NCI-H446 (cell line): ENCODE measurements at regions not wholly inside any gene's neighbourhood (a gene's known extent, or its start where the extent isn't known, plus 50 kb on each side); places are given as distances from the start of the nearest gene placed in this dataset.
"Not testable (repeated sequence)": the region's sequence is repeated elsewhere in the genome, so short reads cannot be mapped to it uniquely, and the experiment has no call there.

ENCODE experiments used
- DNase-seq, 2 experiments: peaks; one replicate each; lab custom pipeline; 2025; lab: John Stamatoyannopoulos, UW

DNA sequence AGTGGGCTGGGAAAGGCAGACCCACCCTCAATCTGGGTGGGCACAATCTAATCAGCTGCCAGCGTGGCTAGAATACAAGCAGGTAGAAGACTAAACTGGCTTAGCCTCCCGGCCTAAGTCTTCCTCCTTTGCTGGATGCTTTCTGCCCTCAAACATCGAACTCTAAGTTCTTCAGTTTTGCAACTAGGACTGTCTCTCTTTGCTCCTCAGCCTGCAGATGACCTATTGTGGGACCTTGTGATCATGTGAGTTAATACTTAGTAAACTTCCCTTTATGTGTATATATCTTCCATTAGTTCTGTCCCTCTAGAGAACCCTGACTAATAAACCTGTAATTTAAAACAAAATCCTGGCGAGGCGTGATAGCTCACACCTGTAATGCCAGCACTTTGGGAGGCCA lies 51.8 kb upstream of the SLC39A8 start:
- not testable (repeated sequence) for DNase-seq

DNA sequence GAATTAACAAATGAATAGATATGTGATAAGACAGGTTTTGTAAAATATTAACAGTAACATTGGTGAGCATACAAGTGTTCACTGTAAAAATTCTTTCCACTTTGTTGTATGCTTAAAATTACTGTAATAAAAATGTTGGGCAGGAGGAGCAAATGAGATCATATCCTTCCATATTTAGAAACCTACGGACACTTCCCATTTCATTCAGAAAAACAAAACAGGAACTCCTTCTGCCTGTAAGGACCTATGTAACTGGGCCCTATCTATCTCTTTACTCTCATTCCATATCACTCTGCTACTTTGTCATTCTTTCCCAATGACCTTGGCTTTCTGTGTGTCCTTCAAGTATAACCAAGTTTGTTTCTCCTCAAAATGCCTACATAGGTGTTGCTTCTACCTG lies 53.7 kb upstream of the SLC39A8 start:
- no peak for DNase-seq

DNA sequence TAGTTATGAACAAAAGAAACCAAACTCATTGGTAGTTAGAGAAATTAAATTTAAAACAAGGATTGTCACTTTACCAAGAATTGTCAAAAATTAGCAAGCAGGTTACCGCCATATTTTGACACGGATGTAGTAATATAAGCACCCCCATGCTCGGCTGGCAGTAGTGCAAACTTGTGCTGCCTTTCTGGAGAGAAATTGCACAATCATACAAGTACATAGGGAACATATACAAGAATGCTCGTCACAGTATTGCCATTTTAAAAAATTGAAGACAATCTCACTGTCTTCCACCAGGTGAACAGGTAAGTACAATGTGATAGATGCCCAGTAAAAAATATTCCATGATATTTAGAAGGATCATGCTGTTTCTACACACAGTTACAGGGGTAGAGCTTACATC lies 55.6 kb upstream of the SLC39A8 start:
- DNase-seq, result no peak

DNA sequence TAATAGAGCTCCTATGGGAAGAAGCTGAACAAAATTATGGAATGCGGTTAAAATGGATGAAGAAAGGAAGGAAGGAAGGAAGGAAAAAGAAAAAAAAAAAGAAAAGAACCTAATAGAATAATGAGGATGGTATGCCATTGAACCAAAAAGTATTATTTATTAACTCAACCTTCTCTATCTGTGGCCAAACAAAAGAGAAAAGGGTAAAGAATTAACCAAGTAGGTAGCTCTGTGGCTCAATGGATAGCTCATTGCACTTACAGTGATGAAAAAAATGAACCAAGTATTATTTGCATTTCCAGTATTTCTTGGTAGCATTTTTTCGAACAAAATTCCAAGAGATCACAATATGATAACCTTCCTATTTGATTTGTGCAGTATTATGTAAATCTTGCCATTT lies 56.9 kb upstream of the SLC39A8 start:
- DNase-seq, result no peak

DNA sequence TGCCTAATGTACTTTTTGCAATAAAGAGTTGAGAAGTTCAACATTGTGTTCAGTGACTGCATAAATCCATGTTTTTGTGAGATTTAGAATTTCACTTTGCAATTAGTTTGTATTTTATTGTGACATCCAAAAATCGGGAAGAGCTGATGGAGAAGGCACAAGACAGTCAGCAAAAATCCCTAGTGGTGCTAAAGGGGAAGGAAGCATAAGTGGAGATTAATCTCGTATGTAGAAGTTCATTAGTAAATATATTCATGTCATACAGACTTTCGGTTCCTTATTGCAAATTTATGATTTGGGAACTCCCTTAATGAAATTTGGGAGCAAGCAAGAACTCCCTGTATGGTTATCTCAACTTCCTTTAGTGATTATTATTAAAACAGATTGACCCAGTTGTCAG lies 57.8 kb upstream of the SLC39A8 start:
- no peak for DNase-seq

DNA sequence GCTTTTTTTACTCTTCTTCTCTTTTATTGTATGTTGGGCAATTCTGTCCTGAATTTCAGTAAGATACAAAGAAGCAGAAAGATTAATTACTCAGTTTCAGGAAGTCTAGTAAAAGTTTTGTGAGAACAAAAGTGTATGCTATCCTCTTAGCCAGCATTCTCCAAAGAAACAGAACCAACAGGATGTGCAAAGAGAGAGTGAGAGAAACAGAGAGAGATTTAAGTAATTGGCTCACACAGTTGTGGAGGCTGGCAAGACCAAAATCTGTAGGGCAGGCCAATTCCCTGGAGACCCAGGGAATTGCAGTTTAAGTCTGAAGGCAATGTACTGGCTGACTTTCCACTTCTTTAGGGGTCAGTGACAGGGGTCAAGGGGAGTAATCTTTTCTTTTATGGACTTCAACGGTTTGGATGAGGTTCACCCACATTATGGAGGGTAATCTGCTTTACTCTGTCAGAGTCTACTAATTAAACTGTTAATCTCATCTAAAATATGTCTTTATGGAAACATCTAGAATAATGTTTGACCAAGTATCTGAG lies 59.2 kb upstream of the SLC39A8 start:
- peak in 1 of 2 experiments; percentile 12 for DNase-seq

DNA sequence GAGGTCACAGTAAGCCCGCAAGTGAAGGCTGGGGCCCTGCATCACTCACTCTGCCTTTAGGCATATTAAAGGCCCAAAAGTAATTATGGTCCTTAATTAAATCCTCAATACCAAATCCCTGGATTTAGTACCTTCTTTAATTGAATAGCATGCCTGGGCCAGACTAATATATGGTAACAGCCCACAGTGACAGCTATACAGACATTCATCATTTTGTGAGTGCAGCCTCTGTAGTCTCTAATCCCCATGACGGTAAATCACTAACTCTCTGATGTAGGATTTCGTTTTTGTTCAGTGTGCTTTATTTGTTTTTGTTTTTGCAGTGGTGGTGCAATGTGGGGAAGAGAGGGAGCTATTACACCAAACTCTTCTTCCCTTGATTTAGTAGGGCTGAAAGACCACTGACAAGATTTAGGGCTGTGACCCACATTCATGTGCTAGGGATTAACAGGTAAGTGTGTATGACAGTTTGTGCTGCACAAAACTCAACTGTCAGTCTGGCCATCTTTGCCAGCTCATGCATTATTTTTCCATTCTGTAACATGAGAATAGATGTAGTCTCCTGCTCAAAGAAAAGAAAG lies 60.6 kb upstream of the SLC39A8 start:
- no peak for DNase-seq

DNA sequence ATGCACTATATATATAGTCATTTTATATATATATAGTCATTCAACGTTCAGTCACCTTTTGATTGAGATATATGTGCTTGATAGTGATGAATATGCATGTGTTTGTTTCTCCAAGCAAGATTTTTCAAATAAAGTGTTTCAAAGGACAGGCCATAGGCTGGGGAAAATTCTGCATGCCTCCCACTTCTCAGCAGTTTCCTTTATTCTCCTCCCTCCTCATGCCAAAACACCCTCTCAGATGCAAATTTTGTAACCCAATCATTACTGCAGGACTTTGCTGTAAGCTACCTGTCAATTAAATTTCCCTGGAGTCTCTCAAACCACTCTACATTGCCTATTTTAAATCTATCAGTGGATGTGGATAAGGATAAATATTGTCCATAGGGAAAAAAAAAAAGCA lies 65.6 kb upstream of the SLC39A8 start:
- not testable (repeated sequence) for DNase-seq

DNA sequence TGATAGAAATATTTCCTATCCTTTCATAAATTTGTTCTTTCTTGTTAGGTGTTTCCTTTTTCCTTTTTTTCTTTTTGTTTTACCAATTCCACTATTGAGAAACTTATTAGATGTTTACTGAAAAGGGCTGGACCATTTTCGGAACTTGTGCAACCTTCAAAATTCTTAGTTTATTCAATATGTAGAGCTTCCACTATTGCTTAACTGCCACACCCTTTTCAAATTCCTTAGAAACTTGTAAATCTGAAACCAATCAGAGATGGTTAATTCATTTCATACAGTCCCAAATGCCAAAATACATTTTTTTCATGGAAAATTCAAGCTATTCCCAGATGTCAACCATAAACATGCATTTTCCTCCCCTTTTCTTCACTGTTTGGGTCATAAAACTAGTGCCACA lies 66.1 kb upstream of the SLC39A8 start:
- DNase-seq, result no peak

DNA sequence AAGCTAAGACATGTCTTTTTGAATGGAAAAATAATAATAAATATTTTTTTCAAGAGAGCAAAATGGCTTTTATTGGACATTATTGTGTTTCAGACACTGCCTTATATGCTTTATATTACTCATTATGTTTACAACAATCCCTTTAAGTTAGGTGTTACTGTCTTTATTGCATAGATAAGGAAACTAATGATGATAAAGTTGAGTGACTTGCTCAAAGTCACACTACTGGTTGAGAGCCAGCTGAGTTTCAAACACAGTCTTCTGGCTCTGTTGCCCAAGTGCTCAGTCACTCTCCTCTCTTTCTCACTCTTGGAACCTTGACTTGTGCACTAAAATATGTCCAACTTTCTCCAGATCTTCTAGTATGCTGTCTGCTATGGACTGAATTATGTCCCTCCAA lies 71.5 kb upstream of the SLC39A8 start:
- no peak for DNase-seq

DNA sequence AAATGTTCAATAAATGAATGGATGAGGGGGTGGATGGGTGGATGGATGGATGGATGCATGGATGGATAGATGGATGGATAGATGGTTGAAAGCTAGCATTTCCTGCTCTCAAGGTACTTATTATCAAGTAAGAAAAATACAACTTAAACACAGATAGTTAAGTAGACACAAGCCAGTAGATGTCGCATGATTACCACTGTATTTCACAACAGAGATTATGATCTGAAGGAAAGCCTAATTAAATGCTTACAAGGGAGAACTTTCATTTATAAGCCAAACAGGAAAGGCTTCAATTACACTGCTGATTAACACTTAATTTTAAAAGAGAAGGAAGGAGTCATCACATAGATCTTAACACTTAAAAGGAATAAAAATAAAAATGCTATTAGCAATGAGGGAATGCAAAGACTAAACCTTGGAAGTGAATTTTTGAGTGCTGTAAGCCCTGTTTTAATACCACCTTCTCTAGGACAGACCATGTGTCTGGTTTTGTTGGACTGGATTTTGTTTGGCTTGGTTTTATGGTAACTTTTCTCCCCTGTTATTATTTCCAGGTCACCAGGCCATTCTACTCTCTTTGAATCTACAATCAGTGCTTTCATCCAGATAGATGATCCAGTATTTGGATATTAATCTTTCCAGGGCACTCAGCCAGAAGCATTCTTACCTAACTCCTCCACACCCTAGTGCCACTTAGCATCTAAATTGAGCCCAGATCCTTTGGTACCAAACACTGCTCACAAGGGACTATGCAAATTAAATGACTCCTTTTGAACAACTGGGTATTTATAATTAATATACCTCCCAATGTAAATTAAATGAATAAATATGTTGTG lies 75.5 kb upstream of the SLC39A8 start:
- DNase-seq, result no peak

DNA sequence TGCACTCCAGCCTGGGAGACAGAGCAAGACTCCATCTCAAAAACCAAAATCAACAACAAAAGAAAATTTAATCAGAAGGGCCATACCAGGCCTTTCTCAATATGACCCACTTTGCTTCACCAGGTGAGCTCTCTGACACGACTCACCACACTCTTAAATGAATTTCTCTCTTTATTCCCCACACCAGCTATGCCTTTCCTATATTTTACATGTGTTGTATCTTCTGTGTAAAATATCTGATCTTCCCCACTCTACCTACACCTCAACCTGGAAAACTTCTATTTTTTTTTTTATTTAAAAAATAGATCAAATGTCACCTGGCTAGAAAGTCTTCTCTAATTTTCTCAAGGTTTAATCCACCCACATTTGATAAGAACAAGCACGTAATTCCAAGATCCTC lies 77.6 kb upstream of the SLC39A8 start:
- DNase-seq, result no peak

DNA sequence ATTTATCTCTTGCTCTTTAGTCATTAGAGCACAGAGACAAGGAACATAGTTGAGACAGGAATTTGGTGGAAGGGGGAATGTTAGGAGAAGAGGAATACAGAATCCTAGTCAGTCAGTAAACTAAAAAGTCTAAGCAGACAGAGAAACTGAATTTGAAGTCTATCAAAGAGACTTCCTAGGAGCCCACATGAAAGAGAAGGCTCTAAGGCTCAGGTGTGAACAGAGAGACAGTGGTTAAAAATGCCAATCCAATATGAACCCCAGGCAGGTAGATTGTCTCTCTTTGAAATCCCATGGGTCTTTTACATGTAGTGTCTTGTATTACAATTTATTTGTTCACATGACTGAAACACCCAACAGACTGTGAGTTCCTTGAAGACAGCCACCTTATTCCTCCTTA lies 77.8 kb upstream of the NFKB1 start:
- no peak for DNase-seq

DNA sequence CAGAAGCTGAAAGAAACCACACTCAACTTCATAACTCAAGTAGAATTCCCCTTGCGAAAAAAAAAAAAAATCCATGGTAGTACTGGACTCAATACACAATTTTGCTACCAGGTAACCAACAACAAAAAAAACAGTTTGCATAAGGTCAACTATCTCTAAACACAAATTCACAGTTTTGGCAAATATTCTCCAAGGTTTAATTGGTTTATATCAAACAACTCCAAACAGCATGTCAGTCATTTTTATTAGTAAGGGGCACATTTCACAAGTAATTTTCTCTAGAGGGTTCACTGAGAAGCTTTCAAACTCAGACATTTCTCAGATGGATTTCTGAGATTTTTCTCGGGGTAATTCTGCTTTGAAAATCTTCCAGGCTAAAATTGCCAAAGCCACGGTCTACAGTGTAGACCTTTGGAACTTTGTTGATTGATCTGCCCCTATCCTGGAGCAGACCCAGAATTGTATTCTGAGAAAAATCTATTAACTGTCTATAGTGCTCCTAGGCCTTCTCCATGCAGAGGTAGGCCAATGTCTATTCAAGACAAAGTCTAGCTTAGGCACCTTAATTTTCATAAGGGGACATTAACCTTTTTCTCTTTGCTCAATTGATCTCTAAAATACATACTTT lies 73.7 kb upstream of the NFKB1 start:
- no peak for DNase-seq

DNA sequence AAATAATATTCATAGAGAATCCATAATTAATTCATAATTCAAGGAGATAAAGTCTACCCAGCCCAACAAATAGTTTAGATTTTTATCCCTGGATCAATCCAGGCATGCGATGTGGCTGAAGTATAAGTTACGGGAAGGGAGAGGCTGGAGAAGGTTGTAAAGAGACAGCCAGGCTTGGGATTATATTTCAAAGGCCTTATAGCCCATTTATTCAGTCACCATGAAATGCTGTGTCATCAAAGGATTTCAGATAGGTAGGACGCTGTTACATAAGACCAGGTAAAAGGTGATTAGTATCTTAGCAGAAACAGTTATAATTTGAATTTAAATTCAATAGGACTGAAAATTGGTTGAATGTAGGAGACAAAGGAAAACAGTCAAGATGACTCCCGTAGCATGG lies 73.0 kb upstream of the NFKB1 start:
- DNase-seq, result no peak

DNA sequence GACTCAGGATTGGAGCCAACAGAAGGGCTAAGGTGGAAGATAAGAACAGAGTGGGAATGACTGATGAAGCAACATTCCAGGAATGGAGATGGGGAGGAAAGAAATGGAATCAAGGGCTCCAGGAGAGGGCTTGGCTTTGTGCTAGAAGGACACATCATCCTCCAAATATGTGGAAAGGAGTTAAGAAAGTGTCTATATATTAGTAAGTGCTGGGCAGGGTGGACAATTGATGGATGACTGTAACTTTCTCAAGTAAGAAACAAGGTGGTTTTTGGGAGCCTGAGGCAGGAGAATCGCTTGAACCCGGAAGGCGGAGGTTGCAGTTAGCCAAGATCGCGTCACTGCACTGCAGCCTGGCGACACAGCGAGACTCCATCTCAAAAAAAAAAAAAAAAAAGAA lies 71.6 kb upstream of the NFKB1 start:
- DNase-seq, result peak in 1 of 2 experiments; percentile 4

DNA sequence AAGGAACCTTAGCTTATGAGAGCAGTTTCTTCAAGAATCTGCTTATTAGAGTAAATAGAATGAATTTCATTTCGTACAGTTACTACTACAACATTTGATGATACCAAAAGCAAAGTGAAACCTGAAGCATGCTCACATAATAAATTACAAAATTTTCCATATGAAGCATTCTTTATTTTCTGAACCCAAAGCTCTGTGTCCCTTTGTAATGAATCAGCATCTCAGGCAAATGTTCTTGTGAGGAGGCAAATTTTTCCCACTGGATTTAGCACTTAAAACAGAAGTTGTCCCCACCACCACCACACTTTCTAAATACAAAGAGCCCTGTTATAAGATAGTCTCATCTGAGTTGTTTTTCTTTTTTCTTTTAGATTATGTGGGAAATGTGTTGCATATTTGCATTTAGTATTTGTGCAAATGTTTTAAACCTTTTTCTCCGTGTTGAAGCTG lies 70.7 kb upstream of the NFKB1 start:
- DNase-seq, result peak in 1 of 2 experiments; percentile 26

DNA sequence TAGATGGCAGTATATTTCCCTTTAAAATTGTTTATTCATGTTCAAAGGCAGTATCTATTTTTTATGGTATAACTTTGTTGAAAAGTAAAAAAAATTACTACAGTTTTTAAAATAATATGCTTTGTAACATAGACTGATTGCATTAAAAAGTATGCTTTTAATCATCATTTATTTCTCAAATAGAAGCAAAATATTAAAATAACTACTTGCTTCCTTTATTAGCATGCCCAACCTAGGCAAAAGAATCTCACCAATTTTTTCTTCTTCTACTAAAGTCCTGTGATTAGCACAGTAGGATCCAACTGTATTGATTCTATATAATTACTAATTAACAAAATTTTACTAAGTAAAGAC lies 69.6 kb upstream of the NFKB1 start:
- no peak for DNase-seq

DNA sequence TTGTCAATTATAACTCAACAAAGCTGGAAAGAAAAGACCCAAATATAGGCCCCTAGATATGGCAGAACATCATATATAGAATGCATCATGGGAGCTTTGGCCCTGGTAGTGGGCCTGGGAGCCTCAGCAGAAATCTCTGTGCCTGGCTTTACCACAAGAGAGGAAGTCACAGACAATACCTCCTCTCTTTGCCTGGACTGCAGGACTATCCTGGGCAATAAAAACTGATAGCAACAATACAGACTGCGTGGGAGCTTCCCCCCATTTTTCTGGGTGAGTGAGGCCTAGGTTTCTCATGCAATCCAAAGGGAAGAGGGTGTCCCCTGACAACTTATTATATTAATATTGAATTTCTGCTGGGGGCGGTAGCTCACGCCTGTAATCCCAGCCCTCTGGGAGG lies 64.0 kb upstream of the NFKB1 start:
- DNase-seq, result no peak

DNA sequence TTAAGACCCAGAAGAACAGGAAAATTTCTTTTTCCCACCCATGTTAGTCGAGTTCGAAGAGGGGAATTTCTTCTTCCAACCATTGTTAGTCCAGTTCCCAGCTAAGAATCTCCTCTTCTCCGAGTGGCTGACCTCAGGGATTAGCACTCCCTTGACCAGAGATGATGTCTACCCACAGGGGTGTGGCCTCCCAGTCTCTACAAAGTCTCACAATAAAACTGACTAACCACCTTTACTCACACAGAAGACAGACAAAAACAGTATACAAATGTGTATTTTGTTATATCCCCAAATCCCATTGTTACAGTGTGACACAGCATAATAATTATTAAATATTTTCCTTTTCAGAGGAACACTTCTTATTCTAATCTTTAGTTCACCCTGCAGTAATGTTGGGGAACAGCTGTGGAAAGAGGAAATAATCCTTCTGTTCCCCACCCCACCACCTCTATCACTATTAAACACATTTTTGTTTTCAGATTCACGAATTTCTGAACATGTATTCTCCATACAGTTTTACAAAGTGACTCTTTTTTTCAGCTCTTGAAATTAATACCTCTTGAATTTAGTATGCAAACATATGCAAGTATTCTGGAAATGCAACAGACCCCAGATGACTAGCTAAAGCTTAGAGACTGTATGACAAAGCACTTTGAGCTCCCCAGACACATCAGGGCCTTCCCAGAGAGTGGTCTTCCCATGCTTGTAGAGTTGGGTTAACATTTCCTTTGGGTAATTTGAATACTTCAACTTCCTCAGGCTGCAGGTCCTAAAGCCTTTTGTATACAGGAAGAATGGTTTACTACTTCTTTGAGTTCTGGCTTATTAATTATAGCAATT lies 62.5 kb upstream of the NFKB1 start:
- DNase-seq, result no peak

DNA sequence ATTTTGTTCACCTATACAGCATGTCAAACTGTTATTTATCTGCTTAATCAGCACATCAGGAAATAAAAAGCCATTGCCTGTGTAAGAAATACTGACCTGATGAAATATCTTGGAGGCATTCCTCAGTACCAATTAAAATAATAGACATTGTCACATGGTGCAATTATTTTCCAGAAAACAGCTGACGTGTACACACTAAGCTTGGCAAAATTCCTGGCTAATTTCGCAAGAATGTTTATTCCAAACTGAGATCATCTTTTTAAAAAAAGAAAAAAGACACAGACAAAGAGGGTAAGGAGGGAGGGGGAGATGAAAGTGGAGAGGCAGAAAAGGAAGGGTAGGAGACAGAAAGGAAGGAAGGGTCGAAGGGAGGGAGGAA lies 61.9 kb upstream of the NFKB1 start:
- peak; percentile 57 to 75 for DNase-seq

DNA sequence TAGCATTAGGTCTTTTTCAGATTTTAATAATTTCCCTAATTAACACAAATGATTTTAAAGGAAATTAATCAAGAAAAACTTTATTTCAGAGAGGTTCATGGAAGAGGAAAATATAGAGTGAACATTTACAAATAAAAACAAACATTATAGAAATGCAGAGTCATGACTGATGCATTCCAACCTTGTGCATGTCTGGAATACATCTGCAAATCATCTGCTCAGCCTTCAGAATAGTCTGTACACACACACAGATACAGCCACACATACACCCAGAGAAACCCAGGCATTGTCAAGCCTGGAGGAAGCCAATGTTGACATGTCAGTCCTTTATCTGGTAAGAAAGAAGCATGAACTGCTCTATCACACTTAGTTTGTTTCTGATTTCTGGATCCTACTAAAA lies 61.3 kb upstream of the NFKB1 start:
- no peak for DNase-seq
